ENCODE measurements at regions not wholly inside any gene's neighbourhood (a gene's known extent, or its start where the extent isn't known, plus 50 kb on each side); places are given as distances from the start of the nearest gene placed in this dataset.
"Not testable (repeated sequence)": the region's sequence is repeated elsewhere in the genome, so short reads cannot be mapped to it uniquely, and the experiment has no call there.

DNA sequence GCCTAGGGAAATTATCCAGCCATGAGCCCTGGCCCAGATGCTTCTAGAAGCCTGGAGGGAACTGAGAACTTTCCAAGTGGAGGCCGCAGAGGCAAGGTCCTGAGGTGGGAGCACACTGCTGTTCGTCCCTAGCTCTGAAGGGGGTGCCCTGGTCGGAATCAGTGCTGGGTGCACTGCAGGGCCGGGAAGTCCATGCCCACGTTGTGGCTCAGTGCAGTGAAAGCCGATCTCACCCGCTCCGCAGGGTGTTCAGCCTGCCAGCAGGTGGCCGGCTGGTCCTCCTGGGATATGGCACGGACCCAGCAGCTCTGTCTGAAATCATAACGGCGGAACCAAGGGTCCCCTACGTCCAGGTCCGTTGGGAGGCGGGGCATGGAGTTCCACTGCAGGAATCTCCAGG lies 115.4 kb upstream of the EFCAB3 start:
- TF ChIP-seq, protein P1, sequence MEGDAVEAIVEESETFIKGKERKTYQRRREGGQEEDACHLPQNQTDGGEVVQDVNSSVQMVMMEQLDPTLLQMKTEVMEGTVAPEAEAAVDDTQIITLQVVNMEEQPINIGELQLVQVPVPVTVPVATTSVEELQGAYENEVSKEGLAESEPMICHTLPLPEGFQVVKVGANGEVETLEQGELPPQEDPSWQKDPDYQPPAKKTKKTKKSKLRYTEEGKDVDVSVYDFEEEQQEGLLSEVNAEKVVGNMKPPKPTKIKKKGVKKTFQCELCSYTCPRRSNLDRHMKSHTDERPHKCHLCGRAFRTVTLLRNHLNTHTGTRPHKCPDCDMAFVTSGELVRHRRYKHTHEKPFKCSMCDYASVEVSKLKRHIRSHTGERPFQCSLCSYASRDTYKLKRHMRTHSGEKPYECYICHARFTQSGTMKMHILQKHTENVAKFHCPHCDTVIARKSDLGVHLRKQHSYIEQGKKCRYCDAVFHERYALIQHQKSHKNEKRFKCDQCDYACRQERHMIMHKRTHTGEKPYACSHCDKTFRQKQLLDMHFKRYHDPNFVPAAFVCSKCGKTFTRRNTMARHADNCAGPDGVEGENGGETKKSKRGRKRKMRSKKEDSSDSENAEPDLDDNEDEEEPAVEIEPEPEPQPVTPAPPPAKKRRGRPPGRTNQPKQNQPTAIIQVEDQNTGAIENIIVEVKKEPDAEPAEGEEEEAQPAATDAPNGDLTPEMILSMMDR (IDR thresholded peaks at IDR 0.05): not testable (repeated sequence)
- TF ChIP-seq POLR2A (IDR thresholded peaks at IDR 0.05): not testable (repeated sequence)
